HG02623 (cell line): ENCODE measurements at regions not wholly inside any gene's neighbourhood (a gene's known extent, or its start where the extent isn't known, plus 50 kb on each side); places are given as distances from the start of the nearest gene placed in this dataset.

Source experiments
- ATAC-seq: cut with Tn5 transposase; IDR thresholded peaks from one replicate; pipeline ENCODE4 v1.9.1; 2021; ENCODE audit warnings: moderate library complexity; ENCODE audit not compliant: unreplicated experiment

DNA sequence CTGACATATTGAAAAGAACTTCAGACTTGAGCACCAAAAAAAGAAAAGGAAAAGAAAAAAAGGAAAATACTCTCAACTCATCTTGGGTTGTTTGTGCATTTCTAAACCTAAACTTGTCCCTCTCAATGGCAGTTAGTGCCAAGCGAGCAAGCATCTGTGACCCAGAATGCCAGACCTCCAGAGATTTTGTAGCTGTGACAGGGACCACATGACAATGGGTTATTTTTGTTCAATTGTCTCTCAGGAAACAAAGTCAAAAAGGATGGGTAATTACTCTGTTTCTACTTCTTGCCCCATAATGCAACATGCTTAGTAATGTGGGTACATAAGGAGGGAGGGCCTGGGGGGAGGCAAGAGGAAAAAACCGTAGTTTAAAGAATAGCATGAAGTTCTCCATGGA is 285.7 kb upstream of the RTL1 start:
- no peak for ATAC-seq

DNA sequence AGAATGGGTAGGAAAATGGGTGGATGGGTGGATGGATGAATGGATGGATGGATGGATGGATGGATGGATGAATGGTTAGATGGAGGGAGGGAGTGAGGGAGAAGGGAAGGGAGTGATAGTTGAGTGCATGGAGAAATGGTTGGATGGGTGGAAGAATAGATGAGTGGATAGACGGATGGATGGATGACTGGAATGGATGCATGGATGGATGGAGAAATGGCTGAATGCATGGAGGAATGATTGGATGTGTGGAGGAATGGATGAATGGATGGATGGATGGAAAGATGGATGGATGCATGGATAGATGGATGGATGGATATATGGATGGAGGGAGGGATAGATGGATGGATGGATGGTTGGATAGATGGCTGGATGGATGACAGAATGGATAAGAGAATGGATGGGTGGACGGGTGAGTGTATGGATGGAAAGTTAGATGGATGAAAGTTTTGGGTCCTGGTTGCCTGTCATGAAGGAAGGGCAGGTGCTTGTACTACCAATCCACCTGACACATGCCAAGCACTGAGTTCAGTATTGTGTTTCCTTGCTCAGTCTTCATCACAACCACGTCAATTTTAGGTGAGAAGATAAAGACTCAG is 286.5 kb upstream of the RTL1 start:
- no peak for ATAC-seq

- ATAC-seq, result no peak
Measured at GRCh38 chr14:101191101-101191720, 287.7 kb upstream of the RTL1 start.

DNA sequence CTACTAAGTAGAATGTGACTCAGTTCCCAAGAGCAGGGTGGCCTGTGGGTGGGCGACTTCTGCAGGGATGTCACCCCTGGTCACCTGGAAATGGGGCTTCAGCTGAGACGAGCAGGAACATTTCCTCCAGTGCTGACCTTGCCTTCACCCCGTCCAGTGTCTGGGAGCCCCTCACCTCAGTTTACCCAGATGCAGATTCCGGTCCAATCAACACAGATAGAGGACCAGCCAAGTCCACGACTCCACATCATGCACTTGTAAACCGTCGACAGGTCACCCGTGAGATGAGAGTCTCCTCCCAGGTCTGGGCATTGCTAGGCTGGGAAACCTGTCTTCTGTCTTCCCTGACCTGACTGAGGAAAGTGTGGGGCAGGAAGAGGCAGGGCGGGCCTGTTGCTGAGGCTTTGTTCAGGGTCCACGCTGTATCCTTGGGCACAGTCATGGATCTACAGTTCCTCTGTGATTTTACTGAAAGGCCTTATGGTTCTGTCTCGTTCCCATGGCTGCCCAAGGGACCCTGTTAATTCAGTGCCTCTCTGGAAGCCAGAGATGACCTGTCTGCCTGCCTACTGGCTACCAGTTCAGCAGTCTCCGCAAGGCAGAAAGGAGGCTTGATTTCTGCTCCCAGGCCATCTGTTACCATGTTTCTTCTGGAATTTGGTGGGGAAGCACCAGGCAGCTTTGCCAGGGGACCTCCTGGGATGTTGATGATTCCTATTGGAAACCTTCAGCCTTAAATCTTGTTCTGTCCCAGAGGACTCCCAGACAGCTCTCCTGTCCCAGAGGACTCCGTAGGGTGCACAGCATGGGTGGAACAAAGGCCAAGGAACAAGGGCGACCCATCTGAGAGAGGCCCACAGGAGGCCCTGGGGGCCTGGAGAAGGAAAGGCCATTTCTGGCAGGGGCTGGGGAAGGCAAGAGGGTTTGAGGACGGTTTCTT is 288.5 kb upstream of the RTL1 start:
- ATAC-seq, result no peak

DNA sequence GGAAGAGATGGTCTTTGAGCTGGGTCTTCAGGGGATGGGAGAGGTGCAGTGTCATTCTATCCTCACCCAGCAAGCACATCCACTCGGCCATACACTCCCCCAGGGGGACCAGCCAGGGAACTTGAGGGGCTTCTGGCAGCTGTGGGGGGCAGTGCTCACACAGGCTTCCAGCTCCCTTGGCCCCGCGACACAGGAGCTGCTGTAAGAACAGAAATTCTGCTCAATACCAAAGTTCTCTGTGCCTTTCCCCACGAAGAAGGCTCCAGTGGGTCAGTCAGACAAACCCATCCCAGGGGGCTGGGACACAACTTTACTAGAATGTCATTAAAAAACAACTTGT is 289.1 kb upstream of the RTL1 start:
- no peak for ATAC-seq

DNA sequence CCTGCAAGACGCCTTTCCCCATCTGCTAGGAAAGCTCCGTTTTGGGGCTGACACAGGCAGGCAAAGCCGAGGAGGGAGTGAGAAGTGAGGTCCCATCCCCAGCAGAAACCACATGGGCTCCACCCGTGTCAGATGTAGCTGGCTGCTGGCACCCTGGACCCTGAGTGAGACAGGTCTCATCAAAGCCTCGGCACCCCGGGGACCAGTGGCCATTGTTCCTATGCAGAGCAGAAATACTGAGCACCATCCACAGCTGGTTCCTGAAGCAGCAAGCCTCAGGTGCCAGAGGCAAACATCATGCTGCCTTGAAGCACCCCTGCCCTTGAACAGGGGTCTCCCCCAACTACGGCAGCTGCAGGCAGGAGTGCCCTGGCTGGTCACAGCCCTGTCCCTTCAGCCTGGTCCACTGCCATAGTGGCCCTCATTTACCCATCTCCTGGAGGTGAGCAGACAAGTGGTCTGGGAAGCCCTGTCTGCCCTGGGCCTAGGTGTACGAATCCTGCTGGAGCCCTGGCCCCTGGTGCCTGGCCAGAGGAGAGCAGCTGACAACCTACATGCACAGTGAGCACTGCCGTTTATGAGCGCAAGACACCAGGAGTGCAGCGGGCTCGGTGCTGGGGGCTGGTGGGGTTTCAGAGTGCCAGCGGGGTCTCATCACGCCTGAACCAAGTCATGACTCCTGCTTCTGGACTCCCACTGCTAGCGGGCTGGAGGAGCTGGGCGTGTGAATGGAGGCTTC is 289.8 kb upstream of the RTL1 start:
- ATAC-seq, result no peak

- ATAC-seq, result no peak
Measured at GRCh38 chr14:101193845-101194372, 290.4 kb upstream of the RTL1 start.

- ATAC-seq, result no peak
Measured at GRCh38 chr14:101194373-101195308, 291.1 kb upstream of the RTL1 start.

GRCh38 chr14:101195309-101195901 is 291.9 kb upstream of the RTL1 start:
- ATAC-seq, result no peak

DNA sequence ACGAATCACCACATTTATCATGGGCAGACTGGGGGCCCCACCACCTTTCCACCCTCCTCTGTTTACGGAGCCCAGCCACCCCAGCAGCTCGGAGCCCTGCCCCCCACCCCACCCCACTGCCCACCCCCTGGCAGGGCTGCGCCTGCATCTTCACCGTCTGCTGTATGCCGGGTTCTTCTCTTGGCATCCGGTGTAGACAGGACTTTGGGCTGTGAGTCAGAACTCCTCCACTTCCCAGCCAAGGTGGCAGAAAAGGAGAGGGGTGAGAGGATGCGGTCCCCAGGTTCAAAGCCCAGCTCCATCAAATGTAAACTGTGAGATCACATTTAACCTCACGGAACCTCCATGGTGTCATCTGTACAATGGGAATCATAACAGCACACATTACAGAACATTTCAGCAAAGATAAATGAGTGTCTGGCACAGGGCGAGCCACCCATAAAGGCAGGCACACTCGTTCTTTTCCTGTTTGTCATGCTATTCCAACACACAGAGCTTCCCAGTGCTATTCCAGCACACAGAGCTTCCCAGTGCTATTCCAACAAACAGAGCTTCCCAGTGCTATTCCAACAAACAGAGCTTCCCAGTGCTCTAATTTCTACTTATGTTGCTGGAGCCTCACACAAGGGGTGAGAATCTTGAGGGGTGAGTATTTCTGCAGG is 292.7 kb upstream of the RTL1 start:
- no peak for ATAC-seq

- no peak for ATAC-seq
Measured at GRCh38 chr14:101196795-101197590, 293.5 kb upstream of the RTL1 start.

GRCh38 chr14:101197595-101198397 is 294.3 kb upstream of the RTL1 start:
- no peak for ATAC-seq

- no peak for ATAC-seq
Measured at GRCh38 chr14:101198398-101199027, 295.0 kb upstream of the RTL1 start.

- ATAC-seq, result no peak
Measured at GRCh38 chr14:101199028-101199770, 295.7 kb upstream of the RTL1 start.

GRCh38 chr14:101200008-101200649 is 296.6 kb upstream of the RTL1 start:
- ATAC-seq, result no peak
